Brain pericyte (primary cell): ENCODE measurements at regions not wholly inside any gene's neighbourhood (a gene's known extent, or its start where the extent isn't known, plus 50 kb on each side); places are given as distances from the start of the nearest gene placed in this dataset.
A peak's percentile ranks its signal among the peaks of the same experiment; 100 is the strongest.

Experiments
- DNase-seq: peaks from one replicate; pipeline ENCODE4 v3.0.0-alpha.2; 2012; ENCODE audit warnings: low read depth, low spot score

DNA sequence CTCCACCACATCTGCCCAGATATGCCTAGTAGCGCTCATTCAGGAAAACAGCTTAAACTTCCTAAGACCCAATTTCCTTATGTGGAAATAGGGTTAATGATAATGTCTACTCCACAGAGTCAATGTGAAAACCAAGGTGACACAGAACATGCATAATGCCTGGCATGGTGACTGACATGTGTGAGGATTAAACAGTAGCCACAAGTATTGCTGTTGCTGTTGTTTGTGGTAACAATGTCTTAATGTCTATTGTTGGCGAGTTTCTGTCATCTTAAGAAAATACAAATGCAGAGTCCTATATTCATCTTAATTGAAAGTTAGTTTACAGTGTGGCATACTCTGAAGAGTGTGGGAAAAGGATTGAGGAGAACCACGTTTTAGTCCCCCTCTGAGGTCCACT, 75.6 kb upstream of the NGF start:
- DNase-seq, result no peak

DNA sequence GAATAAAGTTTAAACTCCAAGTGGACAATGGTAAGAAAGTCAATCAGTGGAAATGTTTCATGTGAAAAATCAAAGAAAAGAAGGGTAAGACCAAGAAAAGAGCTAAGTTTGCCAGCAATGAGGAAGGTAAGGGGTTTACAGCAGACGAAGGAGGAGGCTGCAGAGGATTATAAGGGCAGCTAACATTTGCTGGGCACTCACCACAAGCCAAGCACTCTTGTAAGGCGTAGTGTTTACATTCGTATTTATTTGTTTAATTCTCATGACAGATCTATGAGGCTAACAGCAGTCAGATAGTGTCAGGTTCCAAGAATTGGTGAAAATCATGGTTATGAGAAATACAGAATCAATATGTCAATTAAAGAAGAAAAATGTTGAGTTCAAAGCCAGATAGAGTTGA, 75.2 kb upstream of the NGF start:
- no peak for DNase-seq

GRCh38 chr1:115412733-115413132, 74.7 kb upstream of the NGF start:
- DNase-seq, result no peak

DNA sequence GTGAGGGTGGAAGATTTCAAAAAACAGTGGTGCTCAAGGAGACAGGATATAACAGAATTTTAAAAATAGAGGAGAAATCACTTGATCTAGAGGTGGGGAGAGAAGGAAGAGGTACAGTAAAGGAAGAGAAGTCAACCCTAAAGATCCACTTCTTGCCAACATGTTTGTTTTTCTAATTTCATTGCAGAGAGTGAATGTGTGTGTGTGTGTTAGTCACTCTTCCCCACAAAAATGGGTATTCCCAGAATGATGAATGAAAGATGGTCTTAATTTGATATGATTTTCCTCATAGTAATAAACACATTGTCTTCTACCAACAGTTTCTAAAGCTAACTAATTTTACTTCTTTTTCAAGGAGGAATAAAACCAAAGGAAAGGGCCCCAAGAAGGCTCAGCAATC, 74.2 kb upstream of the NGF start:
- DNase-seq, result no peak

- peak; percentile 11 for DNase-seq
Measured at GRCh38 chr1:115411371-115412063, 73.5 kb upstream of the NGF start.

DNA sequence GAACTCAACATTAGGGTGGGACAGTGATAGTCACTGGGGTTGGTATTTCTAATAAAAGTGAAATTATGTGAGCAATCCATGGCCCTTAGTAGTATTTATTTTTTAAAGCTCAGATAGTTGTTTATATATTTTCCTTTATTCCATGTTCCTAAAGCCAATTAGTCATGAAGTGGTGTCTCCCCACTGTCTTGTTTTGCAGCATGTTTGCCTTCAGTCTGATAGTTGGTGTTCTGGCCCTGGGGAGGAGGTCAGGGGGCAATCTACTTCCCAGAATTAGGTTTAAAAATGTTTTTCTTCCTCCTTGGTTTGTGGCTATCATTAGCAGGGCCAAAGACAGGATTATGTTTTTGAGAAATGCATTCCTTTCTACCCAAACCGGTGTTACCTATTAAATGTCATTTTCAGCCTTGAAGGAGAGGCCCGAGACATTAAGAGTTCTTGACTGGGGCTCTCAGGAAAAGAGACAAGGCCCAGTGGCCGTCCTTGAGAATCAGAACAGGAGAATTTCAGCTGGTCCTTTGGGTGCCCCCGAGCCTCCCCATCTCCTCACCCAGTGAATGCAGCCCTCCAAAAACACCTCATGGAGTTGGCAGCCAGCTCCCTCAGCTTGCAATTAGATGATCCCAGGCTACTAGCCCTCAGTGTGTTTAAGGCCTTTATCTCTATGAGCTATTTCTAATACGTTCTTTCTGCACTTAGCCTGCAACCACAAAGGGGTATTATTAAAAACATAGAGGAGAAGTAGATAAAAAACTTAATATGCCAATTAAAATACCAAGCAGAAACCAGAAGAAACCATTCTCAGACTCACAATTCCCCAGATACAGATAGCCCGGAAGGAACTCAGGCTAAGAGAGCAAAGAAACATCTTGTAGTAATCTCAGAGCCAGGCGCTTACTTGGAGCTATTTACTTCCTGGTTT, 71.3 kb upstream of the NGF start:
- no peak for DNase-seq

- DNase-seq, result no peak
Measured at GRCh38 chr1:115408533-115408932, 70.5 kb upstream of the NGF start.

DNA sequence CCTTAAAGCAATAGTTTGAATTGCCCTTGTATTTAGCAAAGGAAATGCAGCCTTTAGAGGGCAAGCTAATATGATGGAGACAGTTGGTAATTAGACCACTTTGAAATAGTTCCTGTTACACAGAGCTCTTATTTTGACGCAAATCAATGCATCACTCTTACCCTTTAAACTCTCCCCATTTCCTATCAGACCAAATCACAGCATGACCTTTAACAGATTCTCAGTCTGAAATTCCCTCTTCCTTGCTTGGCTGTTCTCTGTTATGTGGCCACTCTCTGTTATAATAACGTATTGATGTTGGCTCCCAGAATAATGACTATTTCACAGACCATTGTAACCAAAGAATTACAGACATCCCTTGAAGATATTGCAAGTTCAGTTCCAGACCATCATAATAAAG, 66.9 kb upstream of the NGF start:
- no peak for DNase-seq

DNA sequence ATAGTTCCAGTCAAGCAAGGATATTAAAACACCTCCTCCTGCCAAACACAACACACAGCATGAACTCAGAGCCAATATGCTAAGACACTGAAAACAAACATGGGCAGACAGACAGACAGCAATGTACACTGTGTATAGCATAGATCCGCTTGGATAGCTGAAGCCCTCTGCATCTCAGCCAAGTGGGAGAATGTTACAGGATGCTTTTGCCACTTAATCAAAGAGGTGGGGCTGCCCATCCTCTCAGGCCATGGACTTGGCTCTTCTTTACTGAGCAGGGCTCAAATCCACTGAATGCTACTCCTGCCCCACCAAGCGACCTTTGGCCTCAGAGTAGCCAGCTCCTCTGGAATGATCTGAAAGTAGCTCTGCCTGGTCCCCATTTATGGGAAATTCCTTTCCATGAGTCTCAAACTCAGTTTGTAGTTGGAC, 64.7 kb upstream of the NGF start:
- DNase-seq, result peak; percentile 55

- no peak for DNase-seq
Measured at GRCh38 chr1:115401676-115402075, 63.6 kb upstream of the NGF start.

- DNase-seq, result no peak
Measured at GRCh38 chr1:115400891-115401290, 62.8 kb upstream of the NGF start.

GRCh38 chr1:115400426-115400825, 62.4 kb upstream of the NGF start:
- DNase-seq, result no peak

GRCh38 chr1:115398745-115399144, 60.7 kb upstream of the NGF start:
- DNase-seq, result no peak
